ENCODE measurements at regions not wholly inside any gene's neighbourhood (a gene's known extent, or its start where the extent isn't known, plus 50 kb on each side); places are given as distances from the start of the nearest gene placed in this dataset.

DNA sequence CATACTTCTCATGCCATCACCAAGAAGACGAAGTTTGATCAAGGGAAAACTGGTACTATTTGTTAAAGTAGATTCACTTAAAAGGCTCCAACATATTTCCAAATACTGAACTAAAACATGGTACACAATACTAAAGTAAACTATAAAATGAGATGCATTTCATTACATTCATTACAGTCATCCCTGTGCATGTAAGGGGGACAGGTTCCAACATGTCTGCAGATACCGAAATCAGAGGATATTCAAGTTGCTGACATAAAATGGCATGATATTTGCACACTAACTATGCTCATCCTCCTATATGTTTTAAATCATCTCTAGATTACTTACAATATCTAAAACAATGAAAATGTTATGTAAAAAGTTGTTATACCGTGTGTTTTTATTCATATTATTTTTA, 893.9 kb upstream of the MANEA start:
- no peak for TF ChIP-seq POLR2A (IDR thresholded peaks at IDR 0.05)
- TF ChIP-seq, protein P1, sequence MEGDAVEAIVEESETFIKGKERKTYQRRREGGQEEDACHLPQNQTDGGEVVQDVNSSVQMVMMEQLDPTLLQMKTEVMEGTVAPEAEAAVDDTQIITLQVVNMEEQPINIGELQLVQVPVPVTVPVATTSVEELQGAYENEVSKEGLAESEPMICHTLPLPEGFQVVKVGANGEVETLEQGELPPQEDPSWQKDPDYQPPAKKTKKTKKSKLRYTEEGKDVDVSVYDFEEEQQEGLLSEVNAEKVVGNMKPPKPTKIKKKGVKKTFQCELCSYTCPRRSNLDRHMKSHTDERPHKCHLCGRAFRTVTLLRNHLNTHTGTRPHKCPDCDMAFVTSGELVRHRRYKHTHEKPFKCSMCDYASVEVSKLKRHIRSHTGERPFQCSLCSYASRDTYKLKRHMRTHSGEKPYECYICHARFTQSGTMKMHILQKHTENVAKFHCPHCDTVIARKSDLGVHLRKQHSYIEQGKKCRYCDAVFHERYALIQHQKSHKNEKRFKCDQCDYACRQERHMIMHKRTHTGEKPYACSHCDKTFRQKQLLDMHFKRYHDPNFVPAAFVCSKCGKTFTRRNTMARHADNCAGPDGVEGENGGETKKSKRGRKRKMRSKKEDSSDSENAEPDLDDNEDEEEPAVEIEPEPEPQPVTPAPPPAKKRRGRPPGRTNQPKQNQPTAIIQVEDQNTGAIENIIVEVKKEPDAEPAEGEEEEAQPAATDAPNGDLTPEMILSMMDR (IDR thresholded peaks at IDR 0.05) = no peak
